GM12875 (cell line): ENCODE measurements at regions not wholly inside any gene's neighbourhood (a gene's known extent, or its start where the extent isn't known, plus 50 kb on each side); places are given as distances from the start of the nearest gene placed in this dataset.

Experiments
- H3K4me3 ChIP-seq: one replicate; pipeline ENCODE4 v1.5.1; 2011; ENCODE audit warnings: low read depth, low read length, control low read depth
- CTCF ChIP-seq: IDR thresholded peaks from 2 replicates; pipeline ENCODE4 v1.5.1; 2011; ENCODE audit warnings: low read depth, mild to moderate bottlenecking, control low read depth, inconsistent platforms, low read length, moderate library complexity, borderline replicate concordance; ENCODE audit not compliant: insufficient read depth

GRCh38 chr9:81256368-81256767 lies 433.0 kb downstream of the TLE1 start:
- no peak for TF ChIP-seq CTCF
- no peak overlapping the region for H3K4me3 ChIP-seq

DNA sequence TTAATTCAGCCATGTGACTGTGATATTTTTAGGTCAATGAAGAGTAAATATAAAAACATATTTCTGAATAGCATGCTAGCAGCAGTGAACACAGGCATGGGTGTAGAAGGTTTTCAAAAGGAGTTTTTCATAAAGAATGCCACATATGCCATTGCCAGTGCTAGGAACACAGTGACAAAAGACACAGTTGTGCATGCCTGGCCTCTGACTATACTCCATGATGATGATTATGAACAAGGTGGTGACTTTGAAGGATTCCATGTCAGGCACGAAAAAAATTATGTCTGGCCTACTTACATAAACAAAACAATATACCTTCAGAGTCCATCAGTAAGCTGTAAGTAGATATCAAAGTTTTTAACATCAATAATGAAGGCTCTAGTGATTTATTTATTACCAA lies 438.7 kb downstream of the TLE1 start:
- H3K4me3 ChIP-seq, result no peak overlapping the region
- TF ChIP-seq CTCF, result no peak

DNA sequence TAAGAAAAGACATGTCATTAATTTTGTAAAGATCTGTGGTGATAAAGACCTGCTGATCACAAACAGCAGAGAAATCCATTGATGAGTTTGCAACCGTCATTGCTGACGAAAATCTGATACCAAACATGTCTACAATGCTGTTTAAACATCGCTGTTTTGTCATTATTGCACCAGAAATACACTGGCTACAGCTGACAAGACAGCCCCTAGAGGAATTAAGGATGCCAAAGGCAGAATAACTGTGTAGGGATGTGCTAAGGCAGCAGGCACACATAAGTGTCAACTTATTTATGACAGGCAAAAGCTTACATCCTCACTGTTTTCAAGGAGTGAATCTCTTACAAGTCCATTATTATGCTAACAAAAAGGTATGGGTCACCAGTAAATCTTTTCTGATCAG lies 439.3 kb downstream of the TLE1 start:
- TF ChIP-seq CTCF, result no peak
- H3K4me3 ChIP-seq, result no peak overlapping the region

- no peak overlapping the region for H3K4me3 ChIP-seq
- no peak for TF ChIP-seq CTCF
These were observed 443.9 kb downstream of the TLE1 start for GRCh38 chr9:81245254-81245956.

DNA sequence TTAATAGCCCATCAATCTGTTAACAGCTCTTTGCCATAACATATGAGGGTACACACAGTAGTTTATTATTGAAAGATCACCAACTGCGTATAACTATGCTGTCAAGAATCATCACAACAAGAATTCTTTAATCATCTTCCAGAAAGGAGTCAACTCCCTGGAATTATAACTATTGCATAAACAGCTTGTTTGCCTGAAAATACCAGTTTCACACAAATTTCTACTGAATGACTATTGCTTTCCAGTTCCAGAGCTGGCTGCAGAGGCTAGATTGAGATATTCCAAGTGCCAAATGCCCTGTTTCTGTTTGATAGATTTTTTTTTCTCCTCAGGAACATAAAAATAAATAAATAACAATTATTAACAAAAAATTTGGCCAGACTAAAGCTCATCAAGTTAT lies 444.7 kb downstream of the TLE1 start:
- TF ChIP-seq CTCF, result no peak
- H3K4me3 ChIP-seq, result no peak overlapping the region

GRCh38 chr9:81242866-81243265 lies 446.5 kb downstream of the TLE1 start:
- no peak for TF ChIP-seq CTCF
- H3K4me3 ChIP-seq, result no peak overlapping the region

DNA sequence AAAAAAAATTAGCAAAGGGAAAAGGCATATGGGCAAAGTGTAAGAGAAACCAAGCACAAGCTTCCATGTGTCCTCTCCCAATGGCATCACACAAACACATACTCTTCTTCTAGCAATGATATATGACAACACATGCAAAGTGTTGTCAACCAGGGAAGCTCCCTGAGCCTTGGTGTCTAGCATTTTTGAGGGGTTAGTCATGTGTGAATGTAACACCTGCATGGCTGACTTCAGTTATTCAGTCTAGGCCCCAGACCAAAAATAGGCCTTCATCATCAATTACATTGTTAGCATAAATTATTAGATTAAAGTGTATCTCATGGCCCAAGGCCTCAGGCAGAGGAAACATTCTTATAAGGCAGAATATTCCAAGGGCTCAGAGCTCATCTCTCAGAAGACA lies 450.0 kb downstream of the TLE1 start:
- no peak for TF ChIP-seq CTCF
- H3K4me3 ChIP-seq, result no peak overlapping the region
